H9 (cell line): ENCODE measurements at regions not wholly inside any gene's neighbourhood (a gene's known extent, or its start where the extent isn't known, plus 50 kb on each side); places are given as distances from the start of the nearest gene placed in this dataset.

Experiments
- DNase-seq: peaks from one replicate; pipeline ENCODE4 v3.0.0-alpha.2; 2017
- H2AFZ ChIP-seq: one replicate; pipeline ENCODE4 v1.6.1; 2013; ENCODE audit warnings: mild to moderate bottlenecking, low read length, control low read depth, moderate library complexity
- H2AK5ac ChIP-seq: 2 replicates; pipeline ENCODE4 v1.6.1; 2013; ENCODE audit warnings: low read length, control low read depth, mixed read lengths; ENCODE audit not compliant: insufficient read length
- H2BK120ac ChIP-seq: one replicate; pipeline ENCODE4 v1.6.1; 2013; ENCODE audit warnings: low read depth, mild to moderate bottlenecking, low read length, control low read depth, inconsistent platforms; ENCODE audit not compliant: poor library complexity, severe bottlenecking
- H2BK12ac ChIP-seq: 2 replicates; pipeline ENCODE4 v1.6.1; 2013; ENCODE audit warnings: low read length, control low read depth, mixed read lengths, low read depth; ENCODE audit not compliant: insufficient read length
- H2BK15ac ChIP-seq: 2 replicates; pipeline ENCODE4 v1.6.1; 2013; ENCODE audit warnings: low read depth, low read length, control low read depth
- H2BK20ac ChIP-seq: one replicate; pipeline ENCODE4 v1.6.1; 2013; ENCODE audit warnings: low read depth, mild to moderate bottlenecking, low read length, control low read depth, inconsistent platforms; ENCODE audit not compliant: poor library complexity, severe bottlenecking
- H2BK5ac ChIP-seq: 2 replicates; pipeline ENCODE4 v1.6.1; 2013; ENCODE audit warnings: low read length, control low read depth, mixed read lengths; ENCODE audit not compliant: insufficient read length
- H3K14ac ChIP-seq: 2 replicates; pipeline ENCODE4 v1.6.1; 2013; ENCODE audit warnings: low read length, control low read depth; ENCODE audit not compliant: insufficient read depth
- H3K18ac ChIP-seq: 2 replicates; pipeline ENCODE4 v1.6.1; 2013; ENCODE audit warnings: low read depth, mild to moderate bottlenecking, mixed read lengths, low read length, control low read depth; ENCODE audit not compliant: insufficient read length
- H3K23ac ChIP-seq: 2 replicates; pipeline ENCODE4 v1.6.1; 2013; ENCODE audit warnings: low read length, control low read depth, mixed read lengths, low read depth; ENCODE audit not compliant: insufficient read length
- H3K23me2 ChIP-seq: 2 replicates; pipeline ENCODE4 v1.6.1; 2013; ENCODE audit warnings: low read depth, mild to moderate bottlenecking, mixed read lengths, low read length, control low read depth; ENCODE audit not compliant: insufficient read length, poor library complexity, severe bottlenecking
- H3K27ac ChIP-seq: 2 replicates; pipeline ENCODE4 v1.5.1; 2013; ENCODE audit warnings: low read length, control low read depth, mixed read lengths, low read depth; ENCODE audit not compliant: insufficient read length
- H3K27me3 ChIP-seq: 2 replicates; pipeline ENCODE4 v1.6.1; 2013; ENCODE audit warnings: low read length, control low read depth, inconsistent platforms; ENCODE audit not compliant: insufficient read depth
- H3K4ac ChIP-seq: 2 replicates; pipeline ENCODE4 v1.6.1; 2013; ENCODE audit warnings: low read depth, mild to moderate bottlenecking, control low read depth, inconsistent platforms, low read length, moderate library complexity
- H3K4me1 ChIP-seq: 2 replicates; pipeline ENCODE4 v1.6.1; 2013; ENCODE audit warnings: low read length, control low read depth, inconsistent platforms; ENCODE audit not compliant: insufficient read depth
- H3K4me2 ChIP-seq: 2 replicates; pipeline ENCODE4 v1.6.1; 2013; ENCODE audit warnings: low read length, control low read depth, mixed read lengths; ENCODE audit not compliant: insufficient read length, insufficient read depth
- H3K56ac ChIP-seq: 2 replicates; pipeline ENCODE4 v1.6.1; 2013; ENCODE audit warnings: low read depth, mild to moderate bottlenecking, mixed read lengths, low read length, control low read depth; ENCODE audit not compliant: insufficient read length
- H3K79me1 ChIP-seq: 2 replicates; pipeline ENCODE4 v1.6.1; 2013; ENCODE audit warnings: low read depth, mild to moderate bottlenecking, moderate library complexity, low read length, control low read depth, inconsistent platforms; ENCODE audit not compliant: insufficient read depth, poor library complexity, severe bottlenecking
- H3K79me2 ChIP-seq: 2 replicates; pipeline ENCODE4 v1.6.1; 2013; ENCODE audit warnings: low read length, control low read depth, inconsistent platforms; ENCODE audit not compliant: insufficient read depth
- H3K9ac ChIP-seq: 2 replicates; pipeline ENCODE4 v1.6.1; 2013; ENCODE audit warnings: low read length, control low read depth, mixed read lengths; ENCODE audit not compliant: insufficient read length; ENCODE audit errors: extremely low read depth
- H3K9me3 ChIP-seq: one replicate; pipeline ENCODE4 v1.6.1; 2013; ENCODE audit warnings: low read depth, low read length, inconsistent platforms; ENCODE audit not compliant: control insufficient read depth
- H3T11ph ChIP-seq: one replicate; pipeline ENCODE4 v1.6.1; 2013; ENCODE audit warnings: mild to moderate bottlenecking, low read length, control low read depth, inconsistent platforms
- H4K20me1 ChIP-seq: one replicate; pipeline ENCODE4 v1.6.1; 2013; ENCODE audit not compliant: control insufficient read depth, insufficient read length, insufficient read depth
- H4K5ac ChIP-seq: 2 replicates; pipeline ENCODE4 v1.6.1; 2013; ENCODE audit warnings: low read depth, mild to moderate bottlenecking, mixed read lengths, low read length, control low read depth; ENCODE audit not compliant: insufficient read length
- H4K8ac ChIP-seq: replicated peaks from 2 replicates; pipeline ENCODE4 v1.6.1; 2013; ENCODE audit warnings: low read length, control low read depth, mixed read lengths, low read depth; ENCODE audit not compliant: insufficient read length
- H4K91ac ChIP-seq: 2 replicates; pipeline ENCODE4 v1.6.1; 2013; ENCODE audit warnings: low read depth, mild to moderate bottlenecking, moderate library complexity, mixed read lengths, low read length, control low read depth; ENCODE audit not compliant: insufficient read length
- H3K27ac Mint-ChIP-seq, 3 experiments: 2 replicates in 2 of 3; 3 replicates in 1 of 3; pipeline ENCODE4 v1.8.0; 2020 to 2021; ENCODE audit warnings: mixed read lengths in 3 of 3, mild to moderate bottlenecking in 1 of 3, moderate library complexity in 1 of 3
- H3K27me3 Mint-ChIP-seq: 2 replicates; pipeline ENCODE4 v1.8.0; 2021; ENCODE audit warnings: low read depth, mild to moderate bottlenecking, moderate library complexity, mixed read lengths
- H3K36me3 Mint-ChIP-seq, 3 experiments: 2 replicates in 2 of 3; 3 replicates in 1 of 3; pipeline ENCODE4 v1.8.0; 2020 to 2021; ENCODE audit warnings: low read depth in 3 of 3, mixed read lengths in 3 of 3; ENCODE audit not compliant: insufficient read depth in 1 of 3
- H3K4me1 Mint-ChIP-seq, 2 experiments: 2 replicates each; pipeline ENCODE4 v1.8.0; 2020; ENCODE audit warnings: mixed read lengths in 2 of 2
- H3K4me3 Mint-ChIP-seq, 2 experiments: 2 replicates in 1 of 2; 3 replicates in 1 of 2; pipeline ENCODE4 v1.8.0; 2020 to 2021; ENCODE audit warnings: mild to moderate bottlenecking in 2 of 2, mixed read lengths in 2 of 2, moderate library complexity in 1 of 2
- H3K9me3 Mint-ChIP-seq, 2 experiments: 2 replicates in 1 of 2; 3 replicates in 1 of 2; pipeline ENCODE4 v1.8.0; 2020; ENCODE audit warnings: mild to moderate bottlenecking in 2 of 2, mixed read lengths in 2 of 2, moderate library complexity in 1 of 2
- WGBS: extraction: QIAGEN DNeasy Blood & Tissue Kit; methylation state at CpG from one replicate; pipeline ENCODE4 v1.1.7; 2013; ENCODE audit warnings: missing lambda C conversion rate, low lambda C conversion rate, mixed read lengths; ENCODE audit not compliant: insufficient read length; ENCODE audit errors: extremely low coverage; 5-methylcytosine and 5-hydroxymethylcytosine counted together
- TF ChIP-seq, protein P1 (sequence below): fragments of 200-600 bp; sonication (generic); conservative IDR thresholded peaks from 3 replicates; pipeline ENCODE4 v1.8.0; 2021; ENCODE audit warnings: antibody characterized with exemption, mild to moderate bottlenecking

DNA sequence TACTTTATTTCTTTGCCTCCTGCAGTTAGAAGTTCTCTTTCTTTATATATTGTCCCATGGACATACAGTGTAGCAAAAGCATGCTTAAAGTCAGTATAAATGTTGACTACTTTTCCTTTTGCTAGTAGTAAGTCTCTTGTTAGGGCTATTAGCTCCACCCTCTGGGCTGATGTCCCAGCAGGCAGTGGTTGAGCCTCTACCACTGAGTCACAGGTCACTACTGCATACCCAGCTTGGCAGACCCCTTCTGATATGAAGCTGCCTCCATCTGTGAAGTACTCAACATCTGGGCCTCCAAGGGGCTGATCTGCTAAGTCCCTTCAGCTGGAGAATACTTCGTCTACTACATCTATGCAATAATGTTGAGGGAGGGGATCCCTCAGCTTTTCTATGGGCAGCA, 61.0 kb upstream of the SLC35G4 start:
- H3K4me1 ChIP-seq = no peaks in the 10 kb centered on the region
- no peak overlapping the region for H4K8ac ChIP-seq
- H3K4me2 ChIP-seq = no peak overlapping the region
- no peaks in the 10 kb centered on the region for H3K79me1 ChIP-seq
- H3K23me2 ChIP-seq = no peaks in the 10 kb centered on the region
- H2BK5ac ChIP-seq = no peak overlapping the region
- no peak overlapping the region for H4K91ac ChIP-seq
- no peak for DNase-seq
- no peak overlapping the region for H3K23ac ChIP-seq
- H2BK20ac ChIP-seq = no peak overlapping the region
- H3K9ac ChIP-seq = no peak overlapping the region
- no peak overlapping the region for H3K14ac ChIP-seq
- no peak overlapping the region for H2BK120ac ChIP-seq
- H2AFZ ChIP-seq = no peak overlapping the region
- peaks cover 7% of the 10 kb centered on the region for H3K9me3 ChIP-seq
- H3K4me1 Mint-ChIP-seq = peaks cover 0 to under 1% of the 10 kb centered on the region in 2 experiments; a peak in 1 of 4 replicates
- no peak overlapping the region for H2BK12ac ChIP-seq
- H3K4me3 Mint-ChIP-seq = no peak overlapping the region
- H2AK5ac ChIP-seq = no peak overlapping the region
- no peak overlapping the region for H3T11ph ChIP-seq
- no CpG with 5 or more reads among the region's 1 CpG for WGBS
- peaks cover 2% of the 10 kb centered on the region; the same call in 1 of the 2 replicates for H3K27me3 Mint-ChIP-seq
- no peaks in the 10 kb centered on the region for H3K27me3 ChIP-seq
- no peak overlapping the region for H3K27ac ChIP-seq
- no peaks in the 10 kb centered on the region for H3K79me2 ChIP-seq
- H3K18ac ChIP-seq = no peak overlapping the region
- peaks cover 5 to 6% (median 6%) of the 10 kb centered on the region in 3 experiments; a peak in 6 of 7 replicates for H3K36me3 Mint-ChIP-seq
- no peak overlapping the region for H3K27ac Mint-ChIP-seq
- no peaks in the 10 kb centered on the region for H4K20me1 ChIP-seq
- no peak overlapping the region for H4K5ac ChIP-seq
- TF ChIP-seq, protein P1, sequence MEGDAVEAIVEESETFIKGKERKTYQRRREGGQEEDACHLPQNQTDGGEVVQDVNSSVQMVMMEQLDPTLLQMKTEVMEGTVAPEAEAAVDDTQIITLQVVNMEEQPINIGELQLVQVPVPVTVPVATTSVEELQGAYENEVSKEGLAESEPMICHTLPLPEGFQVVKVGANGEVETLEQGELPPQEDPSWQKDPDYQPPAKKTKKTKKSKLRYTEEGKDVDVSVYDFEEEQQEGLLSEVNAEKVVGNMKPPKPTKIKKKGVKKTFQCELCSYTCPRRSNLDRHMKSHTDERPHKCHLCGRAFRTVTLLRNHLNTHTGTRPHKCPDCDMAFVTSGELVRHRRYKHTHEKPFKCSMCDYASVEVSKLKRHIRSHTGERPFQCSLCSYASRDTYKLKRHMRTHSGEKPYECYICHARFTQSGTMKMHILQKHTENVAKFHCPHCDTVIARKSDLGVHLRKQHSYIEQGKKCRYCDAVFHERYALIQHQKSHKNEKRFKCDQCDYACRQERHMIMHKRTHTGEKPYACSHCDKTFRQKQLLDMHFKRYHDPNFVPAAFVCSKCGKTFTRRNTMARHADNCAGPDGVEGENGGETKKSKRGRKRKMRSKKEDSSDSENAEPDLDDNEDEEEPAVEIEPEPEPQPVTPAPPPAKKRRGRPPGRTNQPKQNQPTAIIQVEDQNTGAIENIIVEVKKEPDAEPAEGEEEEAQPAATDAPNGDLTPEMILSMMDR = no peak
- H3K4ac ChIP-seq = no peak overlapping the region
- H3K9me3 Mint-ChIP-seq = peaks cover 18 to 20% of the 10 kb centered on the region in 2 experiments
- H3K56ac ChIP-seq = no peak overlapping the region
- no peak overlapping the region for H2BK15ac ChIP-seq
